IMR-90 (cell line): ENCODE measurements at regions not wholly inside any gene's neighbourhood (a gene's known extent, or its start where the extent isn't known, plus 50 kb on each side); places are given as distances from the start of the nearest gene placed in this dataset.

Experiments
- BHLHE40 ChIP-seq: fragments of 150-350 bp; IDR thresholded peaks from 2 replicates; pipeline ENCODE4 v1.6.1; 2016; ENCODE audit warnings: mild to moderate bottlenecking, low read depth, low read length
- CEBPB ChIP-seq: IDR thresholded peaks from 2 replicates; pipeline ENCODE4 v1.6.1; 2012; ENCODE audit warnings: low read depth, low read length, improper control_type of control experiment
- CHD1 ChIP-seq: IDR thresholded peaks from 2 replicates; pipeline ENCODE4 v1.6.1; 2012; ENCODE audit warnings: low read depth, low read length, improper control_type of control experiment
- FOS ChIP-seq: fragments of 150-350 bp; IDR thresholded peaks from 2 replicates; pipeline ENCODE4 v1.6.1; 2016; ENCODE audit warnings: low read depth, low read length
- MAFK ChIP-seq: IDR thresholded peaks from 2 replicates; pipeline ENCODE4 v1.6.1; 2012; ENCODE audit warnings: low read depth, low read length, improper control_type of control experiment
- MAZ ChIP-seq: IDR thresholded peaks from 2 replicates; pipeline ENCODE4 v1.6.1; 2012; ENCODE audit warnings: low read depth, mild to moderate bottlenecking, low read length, improper control_type of control experiment, moderate library complexity, borderline replicate concordance
- MXI1 ChIP-seq: IDR thresholded peaks from 2 replicates; pipeline ENCODE4 v1.6.1; 2012; ENCODE audit warnings: low read depth, mild to moderate bottlenecking, low read length, moderate library complexity, borderline replicate concordance
- POLR2A ChIP-seq: IDR thresholded peaks from 2 replicates; pipeline ENCODE4 v1.6.1; 2012; ENCODE audit warnings: mild to moderate bottlenecking, low read depth, low read length
- RAD21 ChIP-seq: IDR thresholded peaks from 2 replicates; pipeline ENCODE4 v1.6.1; 2012; ENCODE audit warnings: low read length, improper control_type of control experiment
- RCOR1 ChIP-seq: IDR thresholded peaks from 2 replicates; pipeline ENCODE4 v1.6.1; 2012; ENCODE audit warnings: mild to moderate bottlenecking, low read length, improper control_type of control experiment; ENCODE audit not compliant: insufficient replicate concordance
- RFX5 ChIP-seq: IDR thresholded peaks from 2 replicates; pipeline ENCODE4 v1.8.0; 2012; ENCODE audit warnings: low read depth, mild to moderate bottlenecking, low read length, moderate library complexity
- SMC3 ChIP-seq: fragments of 150-350 bp; IDR thresholded peaks from 2 replicates; pipeline ENCODE4 v1.6.1; 2016; ENCODE audit warnings: low read depth, mild to moderate bottlenecking, antibody characterized with exemption, low read length, moderate library complexity
- TF ChIP-seq, protein P1 (sequence below): conservative IDR thresholded peaks from 2 replicates; pipeline ENCODE4 v1.5.1; 2012; ENCODE audit warnings: mild to moderate bottlenecking, low read depth, low read length, improper control_type of control experiment
- TF ChIP-seq, protein P2 (sequence below): fragments of 150-350 bp; IDR thresholded peaks from 2 replicates; pipeline ENCODE4 v1.6.1; 2017; ENCODE audit warnings: mild to moderate bottlenecking, antibody characterized with exemption, low read length, low read depth

DNA sequence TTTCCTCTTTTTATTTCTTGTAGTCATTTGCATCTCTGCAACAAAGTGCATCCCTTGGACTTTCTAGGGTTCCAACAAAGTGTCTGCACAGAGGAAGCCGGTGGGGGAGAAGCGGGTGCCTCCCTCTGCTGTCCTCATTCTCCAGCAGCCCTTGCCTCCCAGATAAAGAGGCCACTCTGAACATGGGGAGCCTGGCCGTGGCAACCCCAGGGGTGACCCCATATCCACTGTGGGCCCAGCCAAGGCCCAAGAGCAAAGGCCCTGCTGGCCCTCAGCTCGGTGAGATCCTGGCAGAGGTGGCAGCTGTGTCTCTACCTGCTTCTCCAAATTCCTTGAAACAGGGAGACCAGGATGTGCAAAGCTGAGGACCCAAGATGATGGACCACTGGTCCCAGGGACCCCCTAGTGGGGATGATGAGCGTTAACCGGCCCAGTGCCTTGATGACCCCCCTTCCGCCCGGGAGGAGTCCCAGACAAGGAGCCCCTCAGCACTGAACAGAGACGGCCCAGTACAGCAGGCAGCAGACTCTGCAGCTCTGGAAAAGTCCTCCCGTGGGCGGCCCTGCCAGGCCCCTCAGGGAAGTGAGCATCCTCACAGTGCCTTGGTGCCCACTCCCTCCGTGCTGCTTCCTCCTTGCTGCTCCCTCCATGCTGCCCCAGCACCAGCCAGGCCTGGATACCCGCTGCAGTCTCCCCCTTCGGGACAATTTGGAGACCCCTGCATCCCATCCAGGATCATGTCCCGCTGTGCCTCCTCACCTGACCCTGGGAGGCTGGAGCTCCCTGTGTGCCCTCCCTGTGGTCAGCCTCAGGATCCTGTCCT, 62.5 kb downstream of the MRPL36 start:
- TF ChIP-seq RAD21 = no peak
- TF ChIP-seq, protein P1, sequence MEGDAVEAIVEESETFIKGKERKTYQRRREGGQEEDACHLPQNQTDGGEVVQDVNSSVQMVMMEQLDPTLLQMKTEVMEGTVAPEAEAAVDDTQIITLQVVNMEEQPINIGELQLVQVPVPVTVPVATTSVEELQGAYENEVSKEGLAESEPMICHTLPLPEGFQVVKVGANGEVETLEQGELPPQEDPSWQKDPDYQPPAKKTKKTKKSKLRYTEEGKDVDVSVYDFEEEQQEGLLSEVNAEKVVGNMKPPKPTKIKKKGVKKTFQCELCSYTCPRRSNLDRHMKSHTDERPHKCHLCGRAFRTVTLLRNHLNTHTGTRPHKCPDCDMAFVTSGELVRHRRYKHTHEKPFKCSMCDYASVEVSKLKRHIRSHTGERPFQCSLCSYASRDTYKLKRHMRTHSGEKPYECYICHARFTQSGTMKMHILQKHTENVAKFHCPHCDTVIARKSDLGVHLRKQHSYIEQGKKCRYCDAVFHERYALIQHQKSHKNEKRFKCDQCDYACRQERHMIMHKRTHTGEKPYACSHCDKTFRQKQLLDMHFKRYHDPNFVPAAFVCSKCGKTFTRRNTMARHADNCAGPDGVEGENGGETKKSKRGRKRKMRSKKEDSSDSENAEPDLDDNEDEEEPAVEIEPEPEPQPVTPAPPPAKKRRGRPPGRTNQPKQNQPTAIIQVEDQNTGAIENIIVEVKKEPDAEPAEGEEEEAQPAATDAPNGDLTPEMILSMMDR = no peak
- TF ChIP-seq SMC3 = no peak
- no peak for TF ChIP-seq BHLHE40
- no peak for TF ChIP-seq MAZ
- TF ChIP-seq POLR2A = no peak
- TF ChIP-seq CEBPB = no peak
- TF ChIP-seq MXI1 = no peak
- no peak for TF ChIP-seq RCOR1
- TF ChIP-seq, protein P2, sequence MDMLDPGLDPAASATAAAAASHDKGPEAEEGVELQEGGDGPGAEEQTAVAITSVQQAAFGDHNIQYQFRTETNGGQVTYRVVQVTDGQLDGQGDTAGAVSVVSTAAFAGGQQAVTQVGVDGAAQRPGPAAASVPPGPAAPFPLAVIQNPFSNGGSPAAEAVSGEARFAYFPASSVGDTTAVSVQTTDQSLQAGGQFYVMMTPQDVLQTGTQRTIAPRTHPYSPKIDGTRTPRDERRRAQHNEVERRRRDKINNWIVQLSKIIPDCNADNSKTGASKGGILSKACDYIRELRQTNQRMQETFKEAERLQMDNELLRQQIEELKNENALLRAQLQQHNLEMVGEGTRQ = no peak
- no peak for TF ChIP-seq RFX5
- no peak for TF ChIP-seq MAFK
- no peak for TF ChIP-seq FOS
- no peak for TF ChIP-seq CHD1
